ENCODE measurements at regions not wholly inside any gene's neighbourhood (a gene's known extent, or its start where the extent isn't known, plus 50 kb on each side); places are given as distances from the start of the nearest gene placed in this dataset.

- no peaks in the 10 kb centered on the region for H3K9me3 ChIP-seq (ENCODE audit: control insufficient read depth, insufficient read depth, low read depth, low read length)
- ChIA-PET POLR2A (no interaction called here), CTCF (interaction anchor here (0.9 kb wide), 1 partner anchor 487 kb away, joined by 4 read pairs; no protein-coding TSS in a partner anchor)
- H3K36me3 ChIP-seq (ENCODE audit: control insufficient read depth in 2 of 2, insufficient read depth in 1 of 2, low read length in 2 of 2) = no peaks in the 10 kb centered on the region
- no peak for TF ChIP-seq ZNF248 (tag by site-specific recombination; IDR thresholded peaks at IDR 0.05)
- no peak for TF ChIP-seq ZNF133 (tag by site-specific recombination; IDR thresholded peaks at IDR 0.05)
- TF ChIP-seq ZNF624 (tag by site-specific recombination; IDR thresholded peaks at IDR 0.05) = no peak
- TF ChIP-seq ZNF530 (tag by site-specific recombination; IDR thresholded peaks at IDR 0.05; ENCODE audit: low read depth) = no peak
- no peak for TF ChIP-seq ZNF830 (tag by site-specific recombination; IDR thresholded peaks at IDR 0.05; ENCODE audit: low read depth)
- TF ChIP-seq ZNF23 (tag by site-specific recombination; IDR thresholded peaks at IDR 0.05; ENCODE audit: borderline replicate concordance) = no peak
- TF ChIP-seq KLF1 (tag by site-specific recombination; IDR thresholded peaks at IDR 0.05) = no peak
- no peak for TF ChIP-seq ZNF501 (tag by site-specific recombination; IDR thresholded peaks at IDR 0.05)
- no peak for TF ChIP-seq ZNF555 (tag by site-specific recombination; conservative IDR thresholded peaks at IDR 0.05)
- no peak for TF ChIP-seq ZNF510 (tag by site-specific recombination; IDR thresholded peaks at IDR 0.05; ENCODE audit: insufficient replicate concordance)
- TF ChIP-seq ZNF2 (tag by site-specific recombination; IDR thresholded peaks at IDR 0.05) = no peak
- TF ChIP-seq ZNF341 (tag by site-specific recombination; IDR thresholded peaks at IDR 0.05; ENCODE audit: low read depth) = no peak
- TF ChIP-seq BCL11B (tag by site-specific recombination; IDR thresholded peaks at IDR 0.05; ENCODE audit: low read depth) = no peak
- no peak for TF ChIP-seq FEZF1 (tag by site-specific recombination; IDR thresholded peaks at IDR 0.05)
- TF ChIP-seq SALL2 (tag by site-specific recombination; IDR thresholded peaks at IDR 0.05; ENCODE audit: borderline replicate concordance) = no peak
- TF ChIP-seq REST (tag by site-specific recombination; IDR thresholded peaks at IDR 0.05) = no peak
- TF ChIP-seq ZBTB20 (tag by site-specific recombination; IDR thresholded peaks at IDR 0.05) = no peak
- H3K4me3 ChIP-seq (ENCODE audit: low read depth, low read length) = no peak overlapping the region
- H3K4me1 ChIP-seq (ENCODE audit: control insufficient read depth, insufficient read depth, low read length) = peaks cover 4% of the 10 kb centered on the region
- H3K27ac ChIP-seq (ENCODE audit: extremely low read depth, low read depth, low read length) = no peak overlapping the region
These were observed 185.0 kb downstream of the ZBTB18 start for GRCh38 chr1:244236101-244236500.

GRCh38 chr1:244236721-244237120, 185.6 kb downstream of the ZBTB18 start:
- H3K9me3 ChIP-seq (ENCODE audit: control insufficient read depth, insufficient read depth, low read depth, low read length) = no peaks in the 10 kb centered on the region
- H3K4me3 ChIP-seq (ENCODE audit: low read depth, low read length) = no peak overlapping the region
- H3K27ac ChIP-seq (ENCODE audit: extremely low read depth, low read depth, low read length) = no peak overlapping the region
- peak; percentile 81 for TF ChIP-seq ZNF623 (tag by site-specific recombination; IDR thresholded peaks at IDR 0.05)
- no peak for TF ChIP-seq ZNF580 (tag by site-specific recombination; IDR thresholded peaks at IDR 0.05)
- peak; percentile 15 for TF ChIP-seq SETDB1 (IDR thresholded peaks at IDR 0.05; ENCODE audit: insufficient read length, low read length)
- no peak for TF ChIP-seq BCL11A (tag by site-specific recombination; IDR thresholded peaks at IDR 0.05; ENCODE audit: low read depth)
- POLR2A ChIA-PET = no interaction called here
- CTCF ChIA-PET = no interaction called here
- H3K36me3 ChIP-seq (ENCODE audit: control insufficient read depth in 2 of 2, insufficient read depth in 1 of 2, low read length in 2 of 2) = no peaks in the 10 kb centered on the region
- H3K4me1 ChIP-seq (ENCODE audit: control insufficient read depth, insufficient read depth, low read length) = no peaks in the 10 kb centered on the region; the same call in 1 of the 2 replicates
